Thyroid gland (tissue), 4 donors: ENCODE measurements at regions not wholly inside any gene's neighbourhood (a gene's known extent, or its start where the extent isn't known, plus 50 kb on each side); places are given as distances from the start of the nearest gene placed in this dataset.

Source experiments
- CTCF ChIP-seq, 6 experiments: fragments of 200-600 bp in 3 of 6; fragments of 450-650 bp in 3 of 6; sonication (generic) in 3 of 6; IDR thresholded peaks; one replicate each; pipeline ENCODE4 v1.5.1; 2016 to 2019; ENCODE audit warnings: antibody characterized with exemption in 6 of 6, mild to moderate bottlenecking in 2 of 6, inconsistent platforms in 1 of 6, moderate library complexity in 1 of 6
- POLR2A ChIP-seq, 2 donors: fragments of 450-650 bp; IDR thresholded peaks; one replicate each; pipeline ENCODE4 v1.6.1; 2017; ENCODE audit warnings: antibody characterized with exemption in 2 of 2, mild to moderate bottlenecking in 2 of 2, moderate library complexity in 1 of 2

GRCh38 chr2:34734662-34735061 is 1135.6 kb upstream of the FAM98A start:
- TF ChIP-seq POLR2A (IDR thresholded peaks at IDR 0.05) (no peak), CTCF (IDR thresholded peaks at IDR 0.05) (no peak)
